Neural crest cell (in vitro differentiated cells): ENCODE measurements at regions not wholly inside any gene's neighbourhood (a gene's known extent, or its start where the extent isn't known, plus 50 kb on each side); places are given as distances from the start of the nearest gene placed in this dataset.

Source experiments
- DNase-seq: peaks from one replicate; pipeline ENCODE4 v3.0.0; 2021; ENCODE audit warnings: low read depth, mixed read lengths, low spot score
- H3K27ac Mint-ChIP-seq: one replicate; pipeline ENCODE4 v1.8.0; 2021; ENCODE audit warnings: mild to moderate bottlenecking, mixed read lengths; ENCODE audit not compliant: unreplicated experiment
- H3K27me3 Mint-ChIP-seq: 2 replicates; pipeline ENCODE4 v1.8.0; 2021; ENCODE audit warnings: low read depth, mild to moderate bottlenecking, mixed read lengths
- H3K36me3 Mint-ChIP-seq: 2 replicates; pipeline ENCODE4 v1.8.0; 2021; ENCODE audit warnings: low read depth, mild to moderate bottlenecking, mixed read lengths
- H3K4me1 Mint-ChIP-seq: 2 replicates; pipeline ENCODE4 v1.8.0; 2021; ENCODE audit warnings: mixed read lengths
- H3K4me3 Mint-ChIP-seq: one replicate; pipeline ENCODE4 v1.8.0; 2021; ENCODE audit warnings: mild to moderate bottlenecking, mixed read lengths
- H3K9me3 Mint-ChIP-seq: 2 replicates; pipeline ENCODE4 v1.8.0; 2021; ENCODE audit warnings: mixed read lengths
- TF ChIP-seq, protein P1 (sequence below): fragments of 200-600 bp; sonication (generic); conservative IDR thresholded peaks from 2 replicates; pipeline ENCODE4 v1.5.0; 2021; ENCODE audit warnings: antibody characterized with exemption, mild to moderate bottlenecking

DNA sequence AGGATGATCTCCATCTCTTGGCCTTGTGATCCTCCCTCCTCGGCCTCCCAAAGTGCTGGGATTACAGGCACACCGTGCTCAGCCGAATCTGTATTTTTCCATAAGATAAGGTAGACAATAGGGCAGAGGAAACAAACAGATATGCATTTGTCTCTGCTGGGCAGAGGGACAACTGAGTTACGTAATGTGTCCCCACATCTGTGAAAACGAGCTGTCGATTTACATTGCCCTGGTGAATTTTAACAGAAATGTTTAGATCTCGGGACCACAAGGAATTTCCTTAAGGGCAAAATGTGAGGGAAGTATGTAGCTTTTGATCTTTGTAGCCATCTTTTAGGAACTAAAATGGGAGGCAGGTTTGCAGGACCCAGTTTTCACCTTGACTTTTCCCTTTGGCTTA, 189.7 kb downstream of the TRIML1 start:
- no peak for DNase-seq
- Mint-ChIP-seq H3K27ac (no peak overlapping the region), H3K9me3 (peaks cover 2% of the 10 kb centered on the region), H3K4me3 (no peak overlapping the region), H3K4me1 (no peaks in the 10 kb centered on the region), H3K27me3 (no peaks in the 10 kb centered on the region), H3K36me3 (no peaks in the 10 kb centered on the region)
- TF ChIP-seq, protein P1, sequence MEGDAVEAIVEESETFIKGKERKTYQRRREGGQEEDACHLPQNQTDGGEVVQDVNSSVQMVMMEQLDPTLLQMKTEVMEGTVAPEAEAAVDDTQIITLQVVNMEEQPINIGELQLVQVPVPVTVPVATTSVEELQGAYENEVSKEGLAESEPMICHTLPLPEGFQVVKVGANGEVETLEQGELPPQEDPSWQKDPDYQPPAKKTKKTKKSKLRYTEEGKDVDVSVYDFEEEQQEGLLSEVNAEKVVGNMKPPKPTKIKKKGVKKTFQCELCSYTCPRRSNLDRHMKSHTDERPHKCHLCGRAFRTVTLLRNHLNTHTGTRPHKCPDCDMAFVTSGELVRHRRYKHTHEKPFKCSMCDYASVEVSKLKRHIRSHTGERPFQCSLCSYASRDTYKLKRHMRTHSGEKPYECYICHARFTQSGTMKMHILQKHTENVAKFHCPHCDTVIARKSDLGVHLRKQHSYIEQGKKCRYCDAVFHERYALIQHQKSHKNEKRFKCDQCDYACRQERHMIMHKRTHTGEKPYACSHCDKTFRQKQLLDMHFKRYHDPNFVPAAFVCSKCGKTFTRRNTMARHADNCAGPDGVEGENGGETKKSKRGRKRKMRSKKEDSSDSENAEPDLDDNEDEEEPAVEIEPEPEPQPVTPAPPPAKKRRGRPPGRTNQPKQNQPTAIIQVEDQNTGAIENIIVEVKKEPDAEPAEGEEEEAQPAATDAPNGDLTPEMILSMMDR, result no peak

DNA sequence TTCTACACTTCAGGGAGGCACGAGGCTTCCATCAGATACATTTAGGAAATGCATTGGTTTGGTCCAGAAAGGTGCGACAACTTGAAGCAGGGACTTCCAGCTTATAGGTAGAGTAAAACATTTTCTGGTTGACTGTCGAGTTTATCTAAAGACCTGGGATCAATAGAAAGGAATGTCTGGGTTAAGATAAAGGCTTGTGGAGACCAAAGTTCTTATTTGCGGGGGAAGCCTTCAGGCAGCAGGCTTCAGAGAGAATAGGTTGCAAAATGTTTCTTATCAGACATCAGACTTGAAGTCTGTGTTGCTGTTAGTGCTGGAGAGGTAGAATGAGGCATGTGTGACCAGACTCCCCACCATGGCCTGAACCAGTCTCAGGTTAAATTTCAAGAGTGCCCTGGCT, 190.3 kb downstream of the TRIML1 start:
- Mint-ChIP-seq H3K4me1 (no peaks in the 10 kb centered on the region), H3K9me3 (peaks cover under 1% of the 10 kb centered on the region), H3K27ac (no peak overlapping the region), H3K27me3 (no peaks in the 10 kb centered on the region), H3K4me3 (no peak overlapping the region), H3K36me3 (no peaks in the 10 kb centered on the region)
- TF ChIP-seq, protein P1, result no peak
- DNase-seq, result no peak

DNA sequence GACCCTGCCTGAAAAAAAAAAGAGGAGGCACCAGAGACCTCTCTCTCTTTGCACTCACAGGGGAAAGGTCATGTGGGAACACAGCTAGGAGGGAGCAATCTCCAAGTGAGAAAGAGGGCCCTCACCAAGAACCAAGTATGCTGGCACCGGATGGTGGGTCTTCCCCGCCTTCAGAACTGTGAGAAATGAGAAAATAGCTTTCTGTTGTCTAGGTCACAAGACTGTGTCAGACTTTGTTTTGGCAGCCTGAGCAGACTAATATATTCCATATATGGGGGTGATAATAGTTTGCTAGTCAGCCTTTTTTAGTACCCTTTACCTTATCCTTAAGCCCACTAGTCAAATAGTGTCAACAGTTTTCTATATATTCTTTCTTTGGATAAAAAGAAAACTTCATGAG, 193.0 kb downstream of the TRIML1 start:
- peaks cover 2% of the 10 kb centered on the region for H3K9me3 Mint-ChIP-seq
- TF ChIP-seq, protein P1, result no peak
- no peak for DNase-seq
- H3K27me3 Mint-ChIP-seq, result no peaks in the 10 kb centered on the region
- H3K27ac Mint-ChIP-seq, result no peak overlapping the region
- H3K4me3 Mint-ChIP-seq, result no peak overlapping the region
- no peaks in the 10 kb centered on the region for H3K36me3 Mint-ChIP-seq
- no peaks in the 10 kb centered on the region for H3K4me1 Mint-ChIP-seq

DNA sequence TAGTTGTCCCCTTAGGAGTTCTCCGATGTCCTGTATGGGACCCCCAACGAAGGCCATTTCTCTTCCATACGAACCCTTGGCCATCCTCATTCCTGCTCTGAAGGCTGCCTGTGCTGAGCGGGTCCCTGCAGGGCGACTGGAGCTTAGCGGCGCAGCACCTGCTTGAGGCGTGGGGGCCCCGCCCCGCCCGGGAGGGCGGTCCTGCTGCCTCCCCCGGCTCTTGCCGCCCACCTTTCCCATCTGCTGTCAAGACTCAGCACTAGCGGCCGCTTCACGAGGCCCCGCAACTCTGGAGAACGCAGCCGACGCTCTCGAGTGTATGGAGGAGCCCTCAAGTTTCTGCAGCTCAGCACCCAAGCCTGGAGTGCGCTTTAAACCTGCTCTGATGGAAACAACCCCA, 197.7 kb downstream of the TRIML1 start:
- TF ChIP-seq, protein P1, result no peak
- Mint-ChIP-seq H3K4me1 (peaks cover 8% of the 10 kb centered on the region), H3K36me3 (no peaks in the 10 kb centered on the region), H3K4me3 (no peak overlapping the region), H3K9me3 (peaks cover 5% of the 10 kb centered on the region), H3K27ac (no peak overlapping the region), H3K27me3 (no peaks in the 10 kb centered on the region)
- no peak for DNase-seq

DNA sequence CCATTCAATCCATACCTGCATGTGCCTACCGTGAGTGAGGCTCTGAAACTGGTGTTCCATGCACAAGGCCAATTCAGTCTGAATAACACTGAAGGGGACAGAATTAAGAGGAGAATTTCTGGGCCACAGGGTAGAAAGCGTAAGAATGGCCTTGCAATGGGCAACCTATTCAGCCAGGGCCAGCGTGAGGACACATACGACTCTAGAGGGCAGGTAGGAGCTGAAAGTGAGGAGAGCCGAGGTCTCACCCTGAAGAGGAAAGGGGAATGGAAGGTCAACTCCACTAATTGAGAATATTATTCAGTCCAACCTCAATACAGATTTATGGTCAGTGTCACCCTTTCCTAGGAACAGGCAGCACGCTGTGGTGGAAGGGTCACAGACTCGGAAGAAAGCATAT, 202.2 kb downstream of the TRIML1 start:
- Mint-ChIP-seq H3K4me1 (peaks cover 8% of the 10 kb centered on the region), H3K27ac (no peak overlapping the region), H3K4me3 (no peak overlapping the region), H3K27me3 (no peaks in the 10 kb centered on the region), H3K9me3 (peaks cover 7% of the 10 kb centered on the region), H3K36me3 (no peaks in the 10 kb centered on the region)
- TF ChIP-seq, protein P1, result no peak
- DNase-seq, result no peak

DNA sequence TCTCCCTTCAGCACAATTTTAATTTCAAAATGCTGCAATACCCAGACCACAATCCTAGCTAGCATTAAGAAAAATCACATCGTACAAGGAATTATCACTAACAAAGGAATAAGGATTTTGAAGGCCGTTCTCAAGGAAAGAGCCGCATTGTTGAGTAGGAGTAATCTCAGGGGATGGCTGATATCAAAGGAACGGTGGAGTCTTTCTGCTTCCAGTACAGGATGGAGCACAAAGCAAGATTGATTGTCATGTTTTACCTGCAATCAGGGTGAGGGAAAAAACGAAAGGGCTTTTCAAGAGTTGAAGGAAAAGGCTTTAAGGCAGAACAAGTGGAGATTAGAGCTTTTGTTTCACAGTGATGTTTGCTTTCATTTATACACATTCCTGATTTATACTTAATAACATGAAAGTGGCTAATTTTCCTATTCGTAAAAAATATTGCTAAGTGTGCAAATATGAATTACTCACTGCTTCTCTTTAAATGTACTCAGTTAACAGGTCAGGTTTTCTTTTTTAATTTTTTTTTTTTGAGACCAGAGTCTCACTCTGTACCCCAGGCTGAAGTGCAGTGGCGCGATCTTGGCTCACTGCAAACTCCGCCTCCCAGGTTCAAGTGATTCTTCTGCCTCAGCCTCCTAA, 207.0 kb downstream of the TRIML1 start:
- TF ChIP-seq, protein P1, result no peak
- Mint-ChIP-seq H3K4me3 (no peak overlapping the region), H3K36me3 (no peaks in the 10 kb centered on the region), H3K9me3 (peaks cover 3% of the 10 kb centered on the region), H3K27me3 (no peaks in the 10 kb centered on the region), H3K27ac (no peak overlapping the region), H3K4me1 (no peaks in the 10 kb centered on the region)
- DNase-seq, result no peak
